ENCODE measurements at regions not wholly inside any gene's neighbourhood (a gene's known extent, or its start where the extent isn't known, plus 50 kb on each side); places are given as distances from the start of the nearest gene placed in this dataset.
A peak's percentile ranks its signal among the peaks of the same experiment; 100 is the strongest.

- Histone ChIP-seq H3K4me1 (ENCODE audit: control insufficient read depth in 4 of 4, insufficient read depth in 4 of 4, low read length in 3 of 4) (no peaks in the 10 kb centered on the region), H3K36me3 (ENCODE audit: control insufficient read depth in 4 of 4, insufficient read depth in 3 of 4, low read depth in 1 of 4, low read length in 3 of 4) (no peaks in the 10 kb centered on the region), H3K4me3 (ENCODE audit: low read depth in 1 of 3, low read length in 3 of 3) (no peak overlapping the region), H3K9ac (ENCODE audit: low read depth in 1 of 2, low read length in 2 of 2) (no peak overlapping the region), H3K27ac (ENCODE audit: low read depth in 1 of 2, low read length in 2 of 2) (no peak overlapping the region), H3K27me3 (ENCODE audit: control insufficient read depth in 4 of 4, insufficient read depth in 4 of 4, low read length in 3 of 4) (no peaks in the 10 kb centered on the region), H3K9me3 (ENCODE audit: control insufficient read depth in 4 of 4, low read length in 3 of 4) (no peaks in the 10 kb centered on the region)
- no peak for DNase-seq (ENCODE audit: low spot score)
- no peak for TF ChIP-seq RAD21 (IDR thresholded peaks at IDR 0.05)
- no peak for TF ChIP-seq REST (IDR thresholded peaks at IDR 0.05)
- TF ChIP-seq SP1 (IDR thresholded peaks at IDR 0.05): no peak
- TF ChIP-seq ZBTB33 (IDR thresholded peaks at IDR 0.05): no peak
- TF ChIP-seq GABPA (IDR thresholded peaks at IDR 0.05 in 1 of 2, conservative IDR thresholded peaks at IDR 0.05 in 1 of 2): no peak
- no peak for TF ChIP-seq FOXA2 (IDR thresholded peaks at IDR 0.05)
- TF ChIP-seq NR2F2 (IDR thresholded peaks at IDR 0.05): no peak
- no peak for TF ChIP-seq EGR1 (IDR thresholded peaks at IDR 0.05; ENCODE audit: low read depth in 2 of 2)
- no peak for TF ChIP-seq HNF4G (IDR thresholded peaks at IDR 0.05)
- TF ChIP-seq, protein P1, sequence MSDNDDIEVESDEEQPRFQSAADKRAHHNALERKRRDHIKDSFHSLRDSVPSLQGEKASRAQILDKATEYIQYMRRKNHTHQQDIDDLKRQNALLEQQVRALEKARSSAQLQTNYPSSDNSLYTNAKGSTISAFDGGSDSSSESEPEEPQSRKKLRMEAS (IDR thresholded peaks at IDR 0.05): no peak
- TF ChIP-seq ATF3 (IDR thresholded peaks at IDR 0.05): no peak
- no peak for TF ChIP-seq YY1 (IDR thresholded peaks at IDR 0.05)
- no peak for TF ChIP-seq RXRA (IDR thresholded peaks at IDR 0.05)
- TF ChIP-seq CTCF (IDR thresholded peaks at IDR 0.05; ENCODE audit: low read depth, low read length, missing input control): no peak
- WGBS: 87% methylated on average over 13 of the region's 13 CpGs
Observed at GRCh38 chr21:38995071-38995669, 188.1 kb downstream of the PSMG1 start.

DNA sequence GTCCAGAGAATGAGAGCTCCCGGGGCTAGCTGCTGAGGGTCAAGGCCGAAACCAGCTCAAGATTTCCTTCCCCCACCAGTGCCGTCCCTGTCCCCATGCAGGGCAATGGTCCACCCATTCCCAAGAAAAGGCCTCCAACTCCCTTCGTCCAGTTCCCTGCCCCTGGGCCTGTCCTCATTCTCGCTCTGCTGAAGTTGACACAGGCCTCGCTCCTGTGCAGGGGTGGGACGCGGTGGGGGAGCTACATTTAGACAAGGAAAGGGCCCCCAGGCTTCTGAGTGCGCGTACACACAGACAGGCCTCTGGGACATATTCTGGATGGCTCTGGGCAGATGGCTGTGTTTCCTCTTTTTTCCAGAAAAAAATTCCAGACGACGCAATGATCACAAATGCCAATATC is 188.3 kb downstream of the ETS2 start:
- Histone ChIP-seq H3K4me1 (ENCODE audit: control insufficient read depth in 4 of 4, insufficient read depth in 4 of 4, low read length in 3 of 4) (no peaks in the 10 kb centered on the region), H3K36me3 (ENCODE audit: control insufficient read depth in 4 of 4, insufficient read depth in 3 of 4, low read depth in 1 of 4, low read length in 3 of 4) (no peaks in the 10 kb centered on the region), H3K4me3 (ENCODE audit: low read depth in 1 of 3, low read length in 3 of 3) (no peak overlapping the region), H3K9me3 (ENCODE audit: control insufficient read depth in 4 of 4, low read length in 3 of 4) (no peaks in the 10 kb centered on the region), H3K27me3 (ENCODE audit: control insufficient read depth in 4 of 4, insufficient read depth in 4 of 4, low read length in 3 of 4) (no peaks in the 10 kb centered on the region), H3K27ac (ENCODE audit: low read depth in 1 of 2, low read length in 2 of 2) (peak overlapping the region; percentile 43 to 58), H3K9ac (ENCODE audit: low read depth in 1 of 2, low read length in 2 of 2) (no peak overlapping the region)
- TF ChIP-seq NR2F2 (IDR thresholded peaks at IDR 0.05) (no peak), GABPA (IDR thresholded peaks at IDR 0.05 in 1 of 2, conservative IDR thresholded peaks at IDR 0.05 in 1 of 2) (no peak), CTCF (IDR thresholded peaks at IDR 0.05; ENCODE audit: low read depth, low read length, missing input control) (no peak), TAF1 (conservative IDR thresholded peaks at IDR 0.05) (no peak), JUND (IDR thresholded peaks at IDR 0.05) (no peak), RAD21 (IDR thresholded peaks at IDR 0.05) (no peak), HNF4A (conservative IDR thresholded peaks at IDR 0.05) (no peak), FOXA2 (IDR thresholded peaks at IDR 0.05) (no peak), HNF4G (IDR thresholded peaks at IDR 0.05) (no peak), EGR1 (IDR thresholded peaks at IDR 0.05; ENCODE audit: low read depth in 2 of 2) (no peak), SP1 (IDR thresholded peaks at IDR 0.05) (no peak), ATF3 (IDR thresholded peaks at IDR 0.05) (no peak), FOXA1 (IDR thresholded peaks at IDR 0.05) (no peak), YY1 (IDR thresholded peaks at IDR 0.05) (no peak), RXRA (IDR thresholded peaks at IDR 0.05) (no peak)
- TF ChIP-seq, protein P1 (IDR thresholded peaks at IDR 0.05): no peak
- WGBS: 89% methylated on average over 12 of the region's 12 CpGs
- DNase-seq (ENCODE audit: low spot score): no peak
